ENCODE measurements at regions not wholly inside any gene's neighbourhood (a gene's known extent, or its start where the extent isn't known, plus 50 kb on each side); places are given as distances from the start of the nearest gene placed in this dataset.

GRCh38 chr2:126793885-126794613 is 104.6 kb upstream of the TEX51 start:
- H3K4me3 ChIP-seq (ENCODE audit: low read length) = no peak overlapping the region
- no peak for DNase-seq
- H3K27me3 ChIP-seq (ENCODE audit: control insufficient read depth, insufficient read depth, low read length) = peaks cover 14% of the 10 kb centered on the region
- H3K4me1 ChIP-seq (ENCODE audit: control insufficient read depth, insufficient read depth, low read length) = no peaks in the 10 kb centered on the region
- no peak overlapping the region for H3K27ac ChIP-seq (ENCODE audit: low read length)
- 54% methylated on average over 4 of the region's 10 CpGs for WGBS (ENCODE audit: insufficient coverage)
- no peaks in the 10 kb centered on the region for H3K36me3 ChIP-seq (ENCODE audit: control insufficient read depth, insufficient read depth, low read length)
- H3K9me3 ChIP-seq (replicated peaks; ENCODE audit: control insufficient read depth, low read depth, low read length) = no peaks in the 10 kb centered on the region

DNA sequence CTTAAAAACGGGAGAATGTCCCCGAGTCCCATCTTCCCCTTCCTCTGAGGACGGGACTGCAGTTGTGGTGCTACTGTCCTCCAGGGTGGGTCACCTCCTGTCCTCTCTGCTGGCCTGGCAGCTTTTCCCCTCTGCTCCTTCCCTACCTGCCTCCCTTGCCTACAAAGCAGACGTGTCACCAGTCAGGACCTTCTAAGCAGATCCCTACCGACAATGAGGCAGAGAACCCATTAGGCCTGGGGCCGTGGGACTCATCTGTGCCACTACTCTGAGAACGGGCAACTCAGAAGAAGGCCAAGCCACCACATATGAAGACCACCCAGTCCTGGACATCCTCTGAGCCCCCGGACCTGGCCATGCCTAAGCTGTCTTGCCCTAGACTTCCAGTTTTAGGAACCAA is 103.0 kb upstream of the TEX51 start:
- Histone ChIP-seq H3K36me3 (ENCODE audit: control insufficient read depth, insufficient read depth, low read length) (no peaks in the 10 kb centered on the region), H3K27ac (ENCODE audit: low read length) (no peak overlapping the region), H3K4me1 (ENCODE audit: control insufficient read depth, insufficient read depth, low read length) (no peaks in the 10 kb centered on the region), H3K9me3 (replicated peaks; ENCODE audit: control insufficient read depth, low read depth, low read length) (no peaks in the 10 kb centered on the region), H3K4me3 (ENCODE audit: low read length) (no peak overlapping the region), H3K27me3 (ENCODE audit: control insufficient read depth, insufficient read depth, low read length) (peaks cover 12% of the 10 kb centered on the region)
- WGBS (ENCODE audit: insufficient coverage) = 81% methylated on average over 8 of the region's 8 CpGs
- DNase-seq = no peak

- DNase-seq = no peak
- Histone ChIP-seq H3K36me3 (ENCODE audit: control insufficient read depth, insufficient read depth, low read length) (no peaks in the 10 kb centered on the region), H3K4me3 (ENCODE audit: low read length) (no peak overlapping the region), H3K4me1 (ENCODE audit: control insufficient read depth, insufficient read depth, low read length) (no peaks in the 10 kb centered on the region), H3K27ac (ENCODE audit: low read length) (no peak overlapping the region), H3K9me3 (replicated peaks; ENCODE audit: control insufficient read depth, low read depth, low read length) (no peaks in the 10 kb centered on the region), H3K27me3 (ENCODE audit: control insufficient read depth, insufficient read depth, low read length) (peaks cover 10% of the 10 kb centered on the region)
- WGBS (ENCODE audit: insufficient coverage) = 79% methylated on average over 12 of the region's 14 CpGs
These were observed 101.6 kb upstream of the TEX51 start for GRCh38 chr2:126796931-126797621.

- peaks cover 10% of the 10 kb centered on the region for H3K27me3 ChIP-seq (ENCODE audit: control insufficient read depth, insufficient read depth, low read length)
- peaks cover 2% of the 10 kb centered on the region for H3K4me1 ChIP-seq (ENCODE audit: control insufficient read depth, insufficient read depth, low read length)
- no peak overlapping the region for H3K27ac ChIP-seq (ENCODE audit: low read length)
- DNase-seq = no peak
- no peaks in the 10 kb centered on the region for H3K36me3 ChIP-seq (ENCODE audit: control insufficient read depth, insufficient read depth, low read length)
- 91% methylated on average over 11 of the region's 13 CpGs for WGBS (ENCODE audit: insufficient coverage)
- no peaks in the 10 kb centered on the region for H3K9me3 ChIP-seq (replicated peaks; ENCODE audit: control insufficient read depth, low read depth, low read length)
- H3K4me3 ChIP-seq (ENCODE audit: low read length) = no peak overlapping the region
These were observed 100.9 kb upstream of the TEX51 start for GRCh38 chr2:126797622-126798275.

DNA sequence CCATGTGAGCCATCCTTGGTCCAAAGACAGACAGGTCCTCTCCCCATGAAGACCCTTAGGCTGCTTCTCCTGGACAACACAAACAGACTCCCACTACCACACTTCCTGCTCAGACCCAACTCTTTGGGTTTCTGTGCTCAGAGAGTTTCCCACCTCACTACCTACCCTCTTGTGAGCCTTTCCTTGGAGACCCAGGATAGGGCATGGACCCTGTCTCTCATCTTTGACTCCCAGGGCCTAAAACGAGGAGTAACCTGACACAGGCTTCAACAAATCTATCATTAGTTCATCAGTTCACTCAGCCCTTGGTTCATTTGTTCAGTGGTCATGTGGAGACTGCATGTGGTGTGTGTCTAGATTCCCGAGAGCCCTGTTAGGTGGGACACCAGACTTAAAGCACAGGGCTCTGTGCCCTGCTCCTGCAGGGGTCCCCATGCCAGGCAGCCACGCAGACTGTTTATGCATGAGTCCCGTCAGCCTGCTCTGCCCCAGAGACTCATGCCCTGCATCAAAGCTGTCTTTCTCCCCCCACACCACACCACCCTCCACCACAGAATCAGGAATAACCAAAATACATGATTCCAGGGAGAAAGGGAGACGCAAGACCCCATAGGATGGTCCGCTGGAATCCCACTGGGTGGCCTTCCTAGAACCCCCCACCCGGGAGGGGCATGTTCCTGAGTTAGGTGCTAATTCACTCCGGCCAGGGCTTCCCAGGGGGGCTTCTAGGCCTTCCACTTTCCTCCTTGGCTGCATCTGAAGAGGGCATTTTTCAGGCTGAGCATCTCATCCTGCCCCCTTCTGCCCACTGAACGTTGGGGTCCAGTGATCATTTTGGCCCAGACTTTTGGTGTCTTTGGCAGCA is 100.2 kb upstream of the TEX51 start:
- Histone ChIP-seq H3K27ac (ENCODE audit: low read length) (no peak overlapping the region), H3K4me1 (ENCODE audit: control insufficient read depth, insufficient read depth, low read length) (peaks cover 9% of the 10 kb centered on the region), H3K9me3 (replicated peaks; ENCODE audit: control insufficient read depth, low read depth, low read length) (no peaks in the 10 kb centered on the region), H3K4me3 (ENCODE audit: low read length) (no peak overlapping the region), H3K36me3 (ENCODE audit: control insufficient read depth, insufficient read depth, low read length) (no peaks in the 10 kb centered on the region), H3K27me3 (ENCODE audit: control insufficient read depth, insufficient read depth, low read length) (peaks cover 7% of the 10 kb centered on the region)
- 71% methylated on average over 6 of the region's 9 CpGs for WGBS (ENCODE audit: insufficient coverage)
- DNase-seq = no peak

- no peaks in the 10 kb centered on the region for H3K36me3 ChIP-seq (ENCODE audit: control insufficient read depth, insufficient read depth, low read length)
- DNase-seq = no peak
- WGBS (ENCODE audit: insufficient coverage) = no CpG with 5 or more reads among the region's 2 CpGs
These were observed 99.4 kb upstream of the TEX51 start for GRCh38 chr2:126799301-126799700.

DNA sequence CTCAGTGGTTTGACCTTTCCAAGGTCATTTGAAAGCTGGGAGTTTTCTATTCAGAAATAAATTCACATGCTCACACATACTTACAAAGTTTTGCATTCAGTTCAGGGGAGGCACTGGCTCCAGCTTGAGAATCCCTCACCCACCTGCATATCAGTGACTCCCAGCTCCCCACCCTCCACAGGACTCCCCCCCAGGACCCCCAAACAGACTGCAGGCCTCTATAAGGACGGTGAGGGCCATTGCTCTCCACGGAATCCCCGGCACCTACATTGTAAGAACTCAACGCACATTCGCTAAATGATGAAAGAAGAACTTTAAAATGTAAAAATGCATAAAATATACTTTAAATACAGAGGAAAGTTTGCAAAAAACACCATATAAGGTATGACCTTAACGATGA is 97.2 kb upstream of the TEX51 start:
- no CpG with 5 or more reads among the region's 6 CpGs for WGBS (ENCODE audit: insufficient coverage)
- Histone ChIP-seq H3K9me3 (replicated peaks; ENCODE audit: control insufficient read depth, low read depth, low read length) (no peaks in the 10 kb centered on the region), H3K4me1 (ENCODE audit: control insufficient read depth, insufficient read depth, low read length) (peaks cover 9% of the 10 kb centered on the region), H3K27ac (ENCODE audit: low read length) (no peak overlapping the region), H3K36me3 (ENCODE audit: control insufficient read depth, insufficient read depth, low read length) (no peaks in the 10 kb centered on the region), H3K27me3 (ENCODE audit: control insufficient read depth, insufficient read depth, low read length) (no peaks in the 10 kb centered on the region), H3K4me3 (ENCODE audit: low read length) (no peak overlapping the region)
- DNase-seq = no peak

More at GRCh38 chr2:126799301-126799700, 99.4 kb upstream of the TEX51 start:
- no peak overlapping the region for H3K27ac ChIP-seq (ENCODE audit: low read length)
- no peak overlapping the region for H3K4me3 ChIP-seq (ENCODE audit: low read length)
- peaks cover 1% of the 10 kb centered on the region for H3K27me3 ChIP-seq (ENCODE audit: control insufficient read depth, insufficient read depth, low read length)
- H3K9me3 ChIP-seq (replicated peaks; ENCODE audit: control insufficient read depth, low read depth, low read length) = no peaks in the 10 kb centered on the region
- H3K4me1 ChIP-seq (ENCODE audit: control insufficient read depth, insufficient read depth, low read length) = peaks cover 9% of the 10 kb centered on the region

- no peak for DNase-seq
- 71% methylated on average over 7 of the region's 7 CpGs for WGBS (ENCODE audit: insufficient coverage)
- no peaks in the 10 kb centered on the region for H3K27me3 ChIP-seq (ENCODE audit: control insufficient read depth, insufficient read depth, low read length)
- H3K4me3 ChIP-seq (ENCODE audit: low read length) = no peak overlapping the region
- H3K9me3 ChIP-seq (replicated peaks; ENCODE audit: control insufficient read depth, low read depth, low read length) = no peaks in the 10 kb centered on the region
- H3K27ac ChIP-seq (ENCODE audit: low read length) = no peak overlapping the region
- no peaks in the 10 kb centered on the region for H3K36me3 ChIP-seq (ENCODE audit: control insufficient read depth, insufficient read depth, low read length)
- peaks cover 9% of the 10 kb centered on the region for H3K4me1 ChIP-seq (ENCODE audit: control insufficient read depth, insufficient read depth, low read length)
These were observed 96.4 kb upstream of the TEX51 start for GRCh38 chr2:126802316-126802715.

DNA sequence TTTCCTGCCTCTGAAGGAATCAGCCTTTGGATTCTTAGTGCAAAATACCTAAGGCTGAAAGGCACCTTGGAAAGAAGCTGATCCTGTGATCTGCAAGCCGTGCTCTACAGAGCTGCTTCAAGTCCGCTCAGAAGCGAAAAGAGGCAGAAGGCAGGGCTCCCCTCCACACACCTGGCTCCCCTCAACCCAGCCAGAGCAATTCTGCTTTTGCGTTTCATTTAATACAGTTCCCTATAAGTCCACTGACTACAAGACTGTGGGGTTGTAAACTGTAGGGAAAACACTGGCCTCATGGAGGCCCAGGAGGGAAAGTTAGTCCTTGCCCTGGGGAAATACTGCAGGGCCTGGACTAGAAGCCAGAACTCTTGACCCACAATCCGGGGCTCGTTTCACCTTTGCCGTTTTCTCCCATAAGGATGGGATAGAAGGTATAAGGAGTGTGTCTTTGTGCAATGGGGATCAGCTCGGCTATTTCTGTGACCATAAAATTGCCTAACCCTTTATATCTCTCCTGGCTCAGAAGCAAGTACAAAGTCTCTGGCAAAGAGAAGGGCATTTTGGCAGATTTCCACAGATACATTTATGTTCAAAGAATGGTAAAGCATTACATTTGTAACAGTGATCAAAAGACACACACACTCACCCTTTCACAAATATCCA is 95.8 kb upstream of the TEX51 start:
- Histone ChIP-seq H3K27me3 (ENCODE audit: control insufficient read depth, insufficient read depth, low read length) (no peaks in the 10 kb centered on the region), H3K4me1 (ENCODE audit: control insufficient read depth, insufficient read depth, low read length) (peaks cover 9% of the 10 kb centered on the region), H3K36me3 (ENCODE audit: control insufficient read depth, insufficient read depth, low read length) (no peaks in the 10 kb centered on the region), H3K4me3 (ENCODE audit: low read length) (no peak overlapping the region), H3K9me3 (replicated peaks; ENCODE audit: control insufficient read depth, low read depth, low read length) (no peaks in the 10 kb centered on the region), H3K27ac (ENCODE audit: low read length) (no peak overlapping the region)
- no peak for DNase-seq
- WGBS (ENCODE audit: insufficient coverage) = 63% methylated on average over 3 of the region's 8 CpGs
